ENCODE measurements at regions not wholly inside any gene's neighbourhood (a gene's known extent, or its start where the extent isn't known, plus 50 kb on each side); places are given as distances from the start of the nearest gene placed in this dataset.

GRCh38 chr2:196390243-196391148 lies 219.1 kb upstream of the STK17B start:
- no peak for DNase-seq (ENCODE audit: low read depth in 2 of 2)

- no peak for DNase-seq (ENCODE audit: low read depth in 2 of 2)
Observed at GRCh38 chr2:196391149-196391479, 219.7 kb upstream of the STK17B start.

GRCh38 chr2:196399096-196399495 lies 227.7 kb upstream of the STK17B start:
- DNase-seq (ENCODE audit: low read depth in 2 of 2): no peak

- no peak for DNase-seq (ENCODE audit: low read depth in 2 of 2)
Observed at GRCh38 chr2:196399722-196400691, 228.6 kb upstream of the STK17B start.

DNA sequence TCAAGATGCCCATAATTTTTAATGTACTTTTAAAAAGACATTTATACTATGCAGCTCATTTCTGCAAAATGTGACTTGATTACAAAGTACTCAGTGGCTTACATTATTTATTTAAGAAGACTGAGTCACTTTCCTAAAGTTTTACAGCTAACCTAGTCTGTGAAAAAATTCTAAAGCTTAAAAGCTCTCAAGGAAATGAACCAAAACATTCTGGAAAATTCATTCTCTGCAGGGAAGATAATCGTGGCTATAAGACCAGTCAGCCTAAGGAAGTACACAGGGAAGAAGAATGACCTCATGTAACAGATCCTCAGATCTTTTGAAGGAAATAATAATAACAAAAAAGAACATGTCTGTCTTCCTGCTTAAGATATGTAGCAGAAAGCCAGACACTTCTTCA lies 232.1 kb upstream of the STK17B start:
- DNase-seq (ENCODE audit: low read depth in 2 of 2): no peak

- DNase-seq (ENCODE audit: low read depth in 2 of 2): no peak
Observed at GRCh38 chr2:196404276-196404675, 232.9 kb upstream of the STK17B start.

- DNase-seq (ENCODE audit: low read depth in 2 of 2): no peak
Observed at GRCh38 chr2:196407675-196408264, 231.7 kb upstream of the CCDC150 start.

DNA sequence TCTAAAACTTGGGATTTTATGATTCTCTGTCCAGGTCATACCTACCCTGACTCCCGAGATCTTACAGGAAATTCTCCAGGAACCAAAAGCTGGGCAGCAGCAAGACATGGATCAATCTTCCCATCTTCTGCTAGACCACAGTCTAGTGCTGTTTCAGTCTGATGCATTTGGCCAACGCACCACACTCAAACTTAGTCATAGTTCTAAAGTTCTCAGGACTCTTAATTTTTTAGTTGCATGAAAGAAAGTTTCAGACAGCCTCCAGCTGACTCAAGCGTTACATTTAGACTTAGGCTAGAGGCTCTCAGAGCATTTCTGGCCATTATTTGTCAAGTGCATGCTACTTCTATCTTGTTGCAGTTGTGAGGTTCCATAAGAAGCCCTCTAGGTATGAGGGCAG lies 230.1 kb upstream of the CCDC150 start:
- DNase-seq (ENCODE audit: low read depth in 2 of 2): no peak

- DNase-seq (ENCODE audit: low read depth in 2 of 2): no peak
Observed at GRCh38 chr2:196410008-196410407, 229.5 kb upstream of the CCDC150 start.

- DNase-seq (ENCODE audit: low read depth in 2 of 2): no peak
Observed at GRCh38 chr2:196413821-196414274, 225.7 kb upstream of the CCDC150 start.

DNA sequence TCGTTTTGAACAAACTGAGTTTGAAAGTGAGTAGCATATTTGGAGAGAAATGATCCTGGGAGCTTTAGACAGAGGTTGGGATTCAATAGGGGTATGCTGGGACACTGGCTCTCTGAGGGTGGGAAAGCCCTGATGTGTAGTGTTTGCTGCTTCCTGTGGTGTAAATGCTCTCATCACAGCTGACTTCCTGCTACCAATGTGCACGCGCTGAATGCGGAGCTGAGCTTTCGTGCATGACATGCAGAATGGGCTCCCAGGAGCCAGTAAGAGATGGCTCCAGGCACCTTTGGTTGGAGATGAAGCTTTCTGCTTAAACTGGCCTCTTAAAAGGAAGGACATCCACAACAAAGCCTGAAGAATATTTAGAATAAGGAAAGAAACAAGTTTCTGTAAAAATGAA lies 224.1 kb upstream of the CCDC150 start:
- no peak for DNase-seq (ENCODE audit: low read depth in 2 of 2)

DNA sequence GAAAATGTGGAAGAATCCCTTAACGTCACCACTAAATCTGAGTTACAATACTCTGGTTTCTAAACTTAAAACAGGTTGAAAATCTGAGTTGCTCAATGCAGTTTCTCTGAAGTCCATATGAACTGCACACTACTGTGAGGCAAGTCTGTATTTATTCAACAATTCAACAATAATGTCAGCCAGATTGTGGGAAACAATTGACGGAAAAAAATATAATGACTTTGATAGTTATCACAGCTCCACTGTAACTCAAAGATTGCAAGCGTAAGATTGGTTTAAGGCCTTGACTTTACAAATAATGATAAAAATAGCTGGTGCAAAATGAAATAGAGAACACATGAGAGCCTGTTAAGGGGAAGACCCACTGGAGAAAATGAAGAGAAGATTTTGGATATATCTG lies 219.4 kb upstream of the CCDC150 start:
- DNase-seq (ENCODE audit: low read depth in 2 of 2): no peak

DNA sequence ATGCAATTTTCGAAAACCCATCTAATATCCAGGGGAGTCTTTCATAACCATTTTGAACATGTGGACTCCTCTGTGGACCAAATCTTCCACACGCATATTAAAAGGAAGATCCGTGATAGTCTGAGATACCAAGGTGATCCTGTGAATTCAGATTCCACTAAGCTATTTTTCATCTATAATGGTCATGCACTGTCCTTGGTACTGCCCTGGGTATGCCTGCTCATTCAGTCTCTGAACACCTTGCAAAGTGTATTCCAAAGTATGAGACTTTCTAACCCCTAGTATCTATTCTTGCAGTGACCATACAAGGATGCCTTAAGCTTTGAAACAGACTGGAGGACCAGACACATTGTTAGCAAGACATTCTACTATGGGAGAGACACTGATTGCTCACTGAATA lies 217.6 kb upstream of the CCDC150 start:
- no peak for DNase-seq (ENCODE audit: low read depth in 2 of 2)

GRCh38 chr2:196422361-196422760 lies 217.2 kb upstream of the CCDC150 start:
- DNase-seq (ENCODE audit: low read depth in 2 of 2): no peak

GRCh38 chr2:196426122-196426521 lies 213.4 kb upstream of the CCDC150 start:
- no peak for DNase-seq (ENCODE audit: low read depth in 2 of 2)

DNA sequence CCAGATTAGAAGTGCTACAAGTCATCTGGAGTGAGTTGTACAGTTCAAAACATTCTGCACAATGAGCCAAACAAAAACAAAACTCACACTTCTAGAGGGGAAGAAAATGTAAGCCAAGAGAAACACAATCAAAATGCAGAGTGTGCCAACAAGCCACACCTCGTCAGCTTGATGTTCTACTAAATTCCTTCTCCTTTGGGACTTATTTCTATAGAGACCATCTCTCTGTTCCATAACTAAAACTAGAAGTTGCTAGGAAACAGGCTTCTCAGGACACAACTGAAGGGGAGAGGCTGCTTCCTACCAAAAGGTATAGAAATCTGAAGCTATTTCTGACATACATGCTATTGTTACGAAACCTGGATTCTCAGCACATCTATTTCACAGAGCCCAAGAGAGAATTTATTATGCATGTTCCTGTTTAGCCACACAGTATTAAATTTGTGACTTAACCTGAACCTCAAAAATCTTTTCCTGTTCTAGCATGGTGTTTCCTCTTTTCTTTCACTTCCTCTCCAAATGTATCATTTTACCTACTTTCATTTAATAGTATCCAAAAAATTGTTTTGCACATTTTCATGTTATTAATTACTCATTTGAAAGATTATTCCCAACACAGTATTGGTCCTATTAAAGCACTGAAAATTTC lies 211.4 kb upstream of the CCDC150 start:
- DNase-seq (ENCODE audit: low read depth in 2 of 2): no peak

GRCh38 chr2:196431076-196431475 lies 208.4 kb upstream of the CCDC150 start:
- DNase-seq (ENCODE audit: low read depth in 2 of 2): no peak

DNA sequence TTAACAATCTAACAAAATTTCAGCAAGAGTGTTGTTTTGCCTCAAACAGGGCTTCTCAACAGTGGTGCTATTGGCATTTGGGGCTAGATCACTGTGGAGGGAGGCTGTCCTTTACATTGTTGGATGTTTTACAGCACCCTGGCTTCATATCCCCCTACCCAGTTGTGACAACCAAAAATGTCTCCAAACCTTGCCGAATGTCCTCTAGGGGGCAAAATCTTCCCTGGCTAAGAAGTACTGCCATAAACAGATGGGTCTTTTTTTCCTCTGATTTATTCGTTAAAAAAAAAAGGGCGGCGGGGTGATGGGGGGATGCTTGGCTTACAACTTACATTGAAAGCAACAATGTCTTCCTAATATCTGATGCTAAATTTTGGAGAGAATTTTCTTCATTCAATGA lies 207.6 kb upstream of the CCDC150 start:
- DNase-seq (ENCODE audit: low read depth in 2 of 2): no peak

- no peak for DNase-seq (ENCODE audit: low read depth in 2 of 2)
Observed at GRCh38 chr2:196433116-196433515, 206.4 kb upstream of the CCDC150 start.

DNA sequence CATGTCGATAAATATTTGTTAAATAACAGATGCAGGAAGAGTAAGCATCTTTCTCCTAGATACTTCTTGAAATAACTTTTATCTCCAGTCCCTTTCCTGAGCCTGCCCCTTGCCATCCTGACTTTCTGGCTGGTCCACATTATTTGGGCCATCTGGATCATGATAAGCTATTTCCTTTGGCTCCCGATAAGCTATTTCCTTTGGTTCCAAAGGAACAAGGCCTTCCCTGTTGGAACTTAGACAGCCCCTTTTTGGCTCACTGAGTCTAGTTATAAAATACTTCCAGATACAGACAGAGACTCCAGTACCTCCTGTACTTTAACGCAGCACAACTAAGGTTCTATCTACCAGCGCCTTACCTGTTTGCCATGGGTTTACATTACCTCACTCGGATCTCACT lies 205.3 kb upstream of the CCDC150 start:
- DNase-seq (ENCODE audit: low read depth in 2 of 2): no peak

DNA sequence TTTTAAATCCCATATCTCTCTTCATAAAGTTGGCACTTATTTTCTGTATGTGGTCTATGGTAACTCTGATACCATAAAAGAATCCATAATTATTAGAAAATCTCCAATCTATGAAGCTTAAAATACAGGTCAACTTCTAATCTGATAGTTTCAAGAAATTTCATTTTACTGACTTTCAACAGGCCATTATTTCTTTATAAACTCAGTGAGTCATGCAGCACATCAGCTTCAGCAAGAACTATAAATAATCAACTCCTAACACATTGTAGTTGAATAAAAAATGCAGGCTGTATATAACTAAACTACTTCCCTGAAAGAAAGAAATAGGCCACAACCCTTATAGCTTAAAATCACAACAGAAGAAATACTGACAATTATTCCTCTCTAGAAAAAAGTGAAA lies 204.3 kb upstream of the CCDC150 start:
- no peak for DNase-seq (ENCODE audit: low read depth in 2 of 2)

DNA sequence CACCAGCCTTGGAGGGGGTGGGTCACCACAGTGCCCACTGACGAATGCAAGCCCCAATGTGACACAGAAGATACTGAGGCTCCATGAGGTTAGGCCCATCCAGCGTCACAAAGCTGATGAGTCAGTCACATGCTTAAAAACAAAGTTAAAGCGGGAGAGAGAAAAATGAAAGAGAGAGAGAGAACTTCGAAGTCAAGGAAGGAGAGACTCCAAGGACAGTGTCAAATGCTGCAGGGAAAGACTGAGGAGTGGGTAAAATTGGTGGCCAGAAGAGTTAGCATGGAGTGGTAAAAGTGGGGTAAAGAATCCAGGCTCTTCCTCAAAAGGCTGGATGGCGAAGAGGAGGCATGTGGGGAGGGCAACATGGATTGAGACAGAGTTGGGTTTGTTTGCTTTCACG lies 201.9 kb upstream of the CCDC150 start:
- no peak for DNase-seq (ENCODE audit: low read depth in 2 of 2)

Measured in stimulated activated CD8-positive, alpha-beta memory T cell treated with anti-CD3 and anti-CD28 coated beads, Interleukin-15, amount 100 ng/mL, for 4 hours (primary cell).